Glutamatergic neuron (in vitro differentiated cells): ENCODE measurements at regions not wholly inside any gene's neighbourhood (a gene's known extent, or its start where the extent isn't known, plus 50 kb on each side); places are given as distances from the start of the nearest gene placed in this dataset.
"Not testable (repeated sequence)": the region's sequence is repeated elsewhere in the genome, so short reads cannot be mapped to it uniquely, and the experiment has no call there.

Experiments used
- DNase-seq: peaks from one replicate; pipeline ENCODE4 v3.0.0; 2022
- H3K27ac Mint-ChIP-seq: one replicate; pipeline ENCODE4 v1.8.0; 2020; ENCODE audit warnings: mild to moderate bottlenecking, mixed read lengths, inconsistent platforms; ENCODE audit not compliant: unreplicated experiment
- H3K27me3 Mint-ChIP-seq: one replicate; pipeline ENCODE4 v1.8.0; 2020; ENCODE audit warnings: mild to moderate bottlenecking, moderate library complexity, mixed read lengths, inconsistent platforms; ENCODE audit not compliant: unreplicated experiment
- H3K36me3 Mint-ChIP-seq: one replicate; pipeline ENCODE4 v1.8.0; 2020; ENCODE audit warnings: mild to moderate bottlenecking, mixed read lengths, inconsistent platforms; ENCODE audit not compliant: unreplicated experiment
- H3K4me1 Mint-ChIP-seq: one replicate; pipeline ENCODE4 v1.8.0; 2020; ENCODE audit warnings: mild to moderate bottlenecking, low read depth, mixed read lengths, inconsistent platforms; ENCODE audit not compliant: unreplicated experiment
- H3K4me3 Mint-ChIP-seq: one replicate; pipeline ENCODE4 v1.8.0; 2020; ENCODE audit warnings: mild to moderate bottlenecking, mixed read lengths, inconsistent platforms; ENCODE audit not compliant: unreplicated experiment
- H3K9me3 Mint-ChIP-seq: one replicate; pipeline ENCODE4 v1.8.0; 2020; ENCODE audit warnings: mild to moderate bottlenecking, moderate library complexity, mixed read lengths, inconsistent platforms; ENCODE audit not compliant: unreplicated experiment
- TF ChIP-seq, protein P1 (sequence below): fragments of 200-600 bp; sonication (generic); IDR thresholded peaks from one replicate; pipeline ENCODE4 v1.5.0; 2021; ENCODE audit not compliant: partially characterized antibody, unreplicated experiment

DNA sequence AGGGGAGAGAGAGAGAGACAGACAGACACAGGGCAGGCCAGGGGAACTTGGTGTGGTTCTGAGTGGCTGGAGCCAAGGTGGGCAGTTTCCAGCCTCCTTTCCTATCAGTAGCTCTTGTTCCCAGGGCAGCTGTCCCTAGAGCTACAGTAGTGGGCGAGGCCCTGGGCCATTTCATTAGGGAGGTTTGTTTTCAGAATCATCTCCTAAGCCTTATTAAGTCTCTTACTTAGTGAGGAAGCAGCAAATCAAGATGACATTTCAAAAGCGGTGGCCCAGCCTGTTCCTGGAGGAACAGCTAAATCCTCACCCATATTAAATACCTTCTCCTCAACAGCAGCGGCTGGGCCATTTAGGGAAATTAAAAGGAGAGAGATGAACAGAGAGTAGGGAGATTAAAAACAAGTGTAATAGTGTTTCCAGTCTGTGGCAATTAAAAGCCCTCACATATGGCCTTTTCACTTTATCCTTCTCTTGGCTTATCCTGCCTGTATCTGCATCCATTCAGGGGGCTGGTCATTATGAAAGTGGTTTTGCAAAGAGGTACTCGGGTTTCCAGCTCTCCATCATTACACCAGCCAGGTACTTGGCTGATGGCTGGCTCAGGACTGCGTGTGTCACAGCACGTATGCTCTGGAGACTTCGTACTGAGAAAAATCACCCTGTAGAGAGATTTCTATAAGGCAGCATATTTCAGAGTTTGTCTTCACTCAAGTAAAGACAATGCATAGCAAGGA, 91.9 kb upstream of the PRR23C start:
- H3K9me3 Mint-ChIP-seq: no peaks in the 10 kb centered on the region
- H3K4me1 Mint-ChIP-seq: no peaks in the 10 kb centered on the region
- H3K4me3 Mint-ChIP-seq: no peak overlapping the region
- DNase-seq: no peak
- TF ChIP-seq, protein P1, sequence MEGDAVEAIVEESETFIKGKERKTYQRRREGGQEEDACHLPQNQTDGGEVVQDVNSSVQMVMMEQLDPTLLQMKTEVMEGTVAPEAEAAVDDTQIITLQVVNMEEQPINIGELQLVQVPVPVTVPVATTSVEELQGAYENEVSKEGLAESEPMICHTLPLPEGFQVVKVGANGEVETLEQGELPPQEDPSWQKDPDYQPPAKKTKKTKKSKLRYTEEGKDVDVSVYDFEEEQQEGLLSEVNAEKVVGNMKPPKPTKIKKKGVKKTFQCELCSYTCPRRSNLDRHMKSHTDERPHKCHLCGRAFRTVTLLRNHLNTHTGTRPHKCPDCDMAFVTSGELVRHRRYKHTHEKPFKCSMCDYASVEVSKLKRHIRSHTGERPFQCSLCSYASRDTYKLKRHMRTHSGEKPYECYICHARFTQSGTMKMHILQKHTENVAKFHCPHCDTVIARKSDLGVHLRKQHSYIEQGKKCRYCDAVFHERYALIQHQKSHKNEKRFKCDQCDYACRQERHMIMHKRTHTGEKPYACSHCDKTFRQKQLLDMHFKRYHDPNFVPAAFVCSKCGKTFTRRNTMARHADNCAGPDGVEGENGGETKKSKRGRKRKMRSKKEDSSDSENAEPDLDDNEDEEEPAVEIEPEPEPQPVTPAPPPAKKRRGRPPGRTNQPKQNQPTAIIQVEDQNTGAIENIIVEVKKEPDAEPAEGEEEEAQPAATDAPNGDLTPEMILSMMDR: no peak
- H3K27ac Mint-ChIP-seq: no peak overlapping the region
- no peaks in the 10 kb centered on the region for H3K36me3 Mint-ChIP-seq
- H3K27me3 Mint-ChIP-seq: peaks cover 2% of the 10 kb centered on the region

DNA sequence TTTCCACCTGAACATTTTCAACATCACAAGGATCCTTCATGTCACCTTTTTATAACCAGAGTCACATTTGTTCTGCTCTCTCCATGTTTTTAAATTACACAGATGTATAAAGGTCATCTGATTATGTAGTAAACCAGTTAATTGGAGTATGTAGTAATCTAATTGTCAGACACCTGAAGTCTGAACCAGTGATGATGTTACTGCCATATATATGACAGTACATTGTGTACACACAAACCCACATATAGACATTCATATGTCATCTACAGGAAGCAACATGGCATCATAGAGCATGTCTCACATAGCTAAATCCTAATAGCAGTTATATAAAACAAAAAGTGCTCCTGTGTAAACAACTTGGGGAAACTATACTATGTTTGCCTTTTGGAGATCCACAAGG, 95.9 kb upstream of the PRR23C start:
- H3K4me1 Mint-ChIP-seq: no peaks in the 10 kb centered on the region
- H3K4me3 Mint-ChIP-seq: no peak overlapping the region
- no peak for DNase-seq
- TF ChIP-seq, protein P1: no peak
- no peaks in the 10 kb centered on the region for H3K36me3 Mint-ChIP-seq
- H3K27me3 Mint-ChIP-seq: no peaks in the 10 kb centered on the region
- no peaks in the 10 kb centered on the region for H3K9me3 Mint-ChIP-seq
- no peak overlapping the region for H3K27ac Mint-ChIP-seq

DNA sequence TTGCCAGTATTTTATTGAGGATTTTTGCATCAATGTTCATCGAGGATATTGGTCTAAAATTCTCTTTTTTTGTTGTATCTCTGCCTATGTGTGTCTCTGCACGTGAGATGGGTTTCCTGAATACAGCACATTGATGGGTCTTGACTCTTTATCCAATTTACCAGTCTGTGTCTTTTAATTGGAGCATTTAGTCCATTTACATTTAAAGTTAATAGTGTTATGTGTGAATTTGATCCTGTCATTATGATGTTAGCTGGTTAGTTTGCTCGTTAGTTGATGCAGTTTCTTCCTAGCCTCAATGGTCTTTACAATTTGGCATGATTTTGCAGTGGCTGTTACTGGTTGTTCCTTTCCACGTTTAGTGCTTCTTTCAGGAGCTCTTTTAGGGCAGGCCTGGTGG, 101.3 kb upstream of the PRR23C start:
- not testable (repeated sequence) for H3K4me1 Mint-ChIP-seq

DNA sequence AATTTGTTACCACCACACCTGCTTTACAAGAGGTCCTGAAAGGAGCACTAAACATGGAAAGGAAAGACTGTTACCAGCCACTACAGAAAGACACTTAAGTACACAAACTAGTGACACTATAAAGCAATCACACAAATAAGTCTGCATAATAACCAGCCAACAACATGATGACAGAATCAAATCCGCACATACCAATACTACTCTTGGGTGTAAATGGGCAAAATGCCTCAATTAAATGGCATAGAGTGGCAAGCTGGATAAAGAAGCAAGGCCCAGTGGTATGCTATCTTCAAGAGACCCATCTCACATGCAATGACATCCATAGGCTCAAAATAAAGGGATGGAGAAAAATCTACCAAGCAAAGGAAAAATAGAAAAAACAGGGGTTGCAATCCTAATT, 106.8 kb upstream of the PRR23C start:
- peaks cover 2% of the 10 kb centered on the region for H3K27me3 Mint-ChIP-seq
- H3K27ac Mint-ChIP-seq: no peak overlapping the region
- H3K9me3 Mint-ChIP-seq: peaks cover 1% of the 10 kb centered on the region

More for the DNA sequence above, 101.3 kb upstream of the PRR23C start:
- H3K27me3 Mint-ChIP-seq, DNase-seq, H3K9me3 Mint-ChIP-seq, H3K4me3 Mint-ChIP-seq, H3K36me3 Mint-ChIP-seq, H3K27ac Mint-ChIP-seq: not testable (repeated sequence)

DNA sequence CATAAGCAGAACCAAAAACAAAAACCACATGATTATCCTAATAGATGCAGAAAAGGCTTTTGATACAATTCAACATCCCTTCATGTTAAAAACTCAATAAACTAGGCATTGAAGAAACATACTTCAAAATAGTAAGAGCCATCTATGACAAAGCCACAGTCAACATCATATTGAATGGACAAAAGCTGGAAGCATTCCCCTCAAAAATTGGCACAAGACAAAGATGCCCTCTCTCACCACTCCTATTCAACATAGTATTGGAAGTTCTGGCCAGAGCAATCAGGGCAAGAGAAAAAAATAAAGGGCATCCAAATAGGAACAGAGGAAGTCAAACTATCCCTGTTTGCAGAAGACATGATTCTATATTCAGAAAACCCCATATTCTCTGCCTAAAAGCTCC, 108.7 kb upstream of the PRR23C start:
- H3K27ac Mint-ChIP-seq, H3K4me1 Mint-ChIP-seq, DNase-seq, H3K9me3 Mint-ChIP-seq, H3K4me3 Mint-ChIP-seq, H3K36me3 Mint-ChIP-seq, H3K27me3 Mint-ChIP-seq: not testable (repeated sequence)

More for the DNA sequence above, 106.8 kb upstream of the PRR23C start:
- Mint-ChIP-seq H3K36me3 (no peaks in the 10 kb centered on the region), H3K4me3 (no peak overlapping the region), H3K4me1 (no peaks in the 10 kb centered on the region)
- TF ChIP-seq, protein P1: no peak
- DNase-seq: no peak

DNA sequence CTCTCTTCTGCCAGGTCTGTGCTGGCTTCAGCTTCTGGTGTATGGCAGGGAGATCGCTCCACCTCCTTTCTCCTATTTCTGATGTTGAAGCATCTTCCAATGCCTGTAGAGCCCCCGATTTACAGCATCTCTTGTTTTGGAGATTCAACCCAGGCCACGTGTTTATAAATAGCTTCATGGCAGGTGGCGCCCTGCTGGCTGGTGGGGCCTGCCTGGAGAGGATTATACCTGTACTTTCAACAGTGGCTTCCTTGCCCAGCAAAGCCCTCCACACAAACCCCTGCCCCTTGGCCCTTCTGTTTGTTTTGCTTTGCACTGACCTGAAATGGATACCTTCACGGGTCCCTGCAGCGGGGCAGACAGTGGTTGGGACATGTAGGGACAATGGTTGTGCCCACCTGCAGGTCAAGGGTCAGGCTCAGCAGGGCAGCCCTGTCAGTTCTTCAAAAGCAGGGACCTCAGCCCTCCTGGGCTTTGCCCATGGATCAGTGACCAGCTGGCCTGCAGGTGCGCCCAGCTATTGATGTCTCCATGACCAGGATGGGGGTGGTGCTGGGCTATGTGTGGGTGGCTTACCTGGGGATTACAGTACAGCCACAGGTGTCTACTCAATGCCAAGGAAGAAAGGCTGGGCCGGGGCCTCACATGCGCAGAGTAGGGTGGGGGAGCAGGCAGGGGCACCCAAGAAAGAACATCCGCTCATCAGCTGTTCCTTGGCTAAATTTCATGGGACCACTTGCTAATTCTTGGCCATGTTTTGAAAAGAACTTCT, 112.7 kb upstream of the PRR23C start:
- TF ChIP-seq, protein P1: no peak
- Mint-ChIP-seq H3K27me3 (peaks cover 4% of the 10 kb centered on the region), H3K9me3 (peaks cover 5% of the 10 kb centered on the region), H3K36me3 (no peaks in the 10 kb centered on the region), H3K4me1 (no peaks in the 10 kb centered on the region), H3K4me3 (no peak overlapping the region), H3K27ac (no peak overlapping the region)
- DNase-seq: no peak
